Right atrium auricular region (tissue), 2 donors: ENCODE measurements at regions not wholly inside any gene's neighbourhood (a gene's known extent, or its start where the extent isn't known, plus 50 kb on each side); places are given as distances from the start of the nearest gene placed in this dataset.

Source experiments
- DNase-seq: peaks from one replicate; pipeline ENCODE4 v3.0.0-alpha.2; 2019; ENCODE audit warnings: low spot score
- H3K27ac ChIP-seq, 2 donors: fragments of 200-600 bp; sonication (generic); 1 replicate in 1 of 2; 2 replicates in 1 of 2; pipeline ENCODE4 v1.5.1; 2016 to 2019
- H3K27me3 ChIP-seq, 2 donors: fragments of 200-600 bp; sonication (generic); one replicate each; pipeline versions ENCODE4 v1.5.1 to v1.6.0; 2017 to 2019
- H3K36me3 ChIP-seq: fragments of 200-600 bp; sonication (generic); one replicate; pipeline ENCODE4 v1.5.1; 2016
- H3K4me1 ChIP-seq, 2 donors: fragments of 200-600 bp; sonication (generic); one replicate each; pipeline versions ENCODE4 v1.5.1 to v1.6.0; 2017 to 2019
- H3K4me3 ChIP-seq, 2 donors: fragments of 200-600 bp; sonication (generic); 1 replicate in 1 of 2; 2 replicates in 1 of 2; pipeline ENCODE4 v1.5.1; 2017 to 2019; ENCODE audit warnings: mild to moderate bottlenecking in 1 of 2, moderate library complexity in 1 of 2
- H3K9me3 ChIP-seq, 2 donors: fragments of 200-600 bp; sonication (generic); one replicate each; pipeline ENCODE4 v1.5.1; 2019
- CTCF ChIP-seq, 2 donors: fragments of 200-600 bp; sonication (generic); IDR thresholded peaks; one replicate each; pipeline ENCODE4 v1.5.1; 2019; ENCODE audit warnings: antibody characterized with exemption in 2 of 2

- H3K4me3 ChIP-seq = no peak overlapping the region
- TF ChIP-seq CTCF (IDR thresholded peaks at IDR 0.05) = no peak
- no peaks in the 10 kb centered on the region for H3K27me3 ChIP-seq
- H3K9me3 ChIP-seq = peaks cover 0 to 6% of the 10 kb centered on the region in 2 donors
- no peak overlapping the region for H3K27ac ChIP-seq
- no peaks in the 10 kb centered on the region for H3K4me1 ChIP-seq
- no peaks in the 10 kb centered on the region for H3K36me3 ChIP-seq
- no peak for DNase-seq
Measured at GRCh38 chr4:175539498-175539897, 272.6 kb downstream of the GPM6A start.

- no peak for DNase-seq
- Histone ChIP-seq H3K36me3 (no peaks in the 10 kb centered on the region), H3K4me1 (no peaks in the 10 kb centered on the region), H3K27me3 (no peaks in the 10 kb centered on the region), H3K9me3 (peaks cover 0 to 6% of the 10 kb centered on the region in 2 donors), H3K4me3 (no peak overlapping the region), H3K27ac (no peak overlapping the region)
- no peak for TF ChIP-seq CTCF (IDR thresholded peaks at IDR 0.05)
Measured at GRCh38 chr4:175540151-175540550, 271.9 kb downstream of the GPM6A start.

GRCh38 chr4:175540732-175541131 lies 271.3 kb downstream of the GPM6A start:
- Histone ChIP-seq H3K36me3 (no peaks in the 10 kb centered on the region), H3K9me3 (peaks cover 0 to 6% of the 10 kb centered on the region in 2 donors), H3K27me3 (no peaks in the 10 kb centered on the region), H3K27ac (no peak overlapping the region), H3K4me1 (no peaks in the 10 kb centered on the region), H3K4me3 (no peak overlapping the region)
- no peak for DNase-seq
- no peak for TF ChIP-seq CTCF (IDR thresholded peaks at IDR 0.05)

GRCh38 chr4:175542786-175543185 lies 269.3 kb downstream of the GPM6A start:
- H3K27ac ChIP-seq = no peak overlapping the region
- H3K4me3 ChIP-seq = no peak overlapping the region
- H3K4me1 ChIP-seq = no peaks in the 10 kb centered on the region
- peaks cover 0 to 6% of the 10 kb centered on the region in 2 donors for H3K9me3 ChIP-seq
- DNase-seq = no peak
- TF ChIP-seq CTCF (IDR thresholded peaks at IDR 0.05) = no peak
- no peaks in the 10 kb centered on the region for H3K27me3 ChIP-seq
- no peaks in the 10 kb centered on the region for H3K36me3 ChIP-seq

- TF ChIP-seq CTCF (IDR thresholded peaks at IDR 0.05) = no peak
- H3K27ac ChIP-seq = no peak overlapping the region
- no peak for DNase-seq
- H3K36me3 ChIP-seq = no peaks in the 10 kb centered on the region
- H3K9me3 ChIP-seq = no peaks in the 10 kb centered on the region
- no peaks in the 10 kb centered on the region for H3K4me1 ChIP-seq
- no peaks in the 10 kb centered on the region for H3K27me3 ChIP-seq
- no peak overlapping the region for H3K4me3 ChIP-seq
Measured at GRCh38 chr4:175559126-175559525, 252.9 kb downstream of the GPM6A start.

- Histone ChIP-seq H3K4me3 (no peak overlapping the region), H3K4me1 (no peaks in the 10 kb centered on the region), H3K9me3 (no peaks in the 10 kb centered on the region), H3K27ac (no peak overlapping the region), H3K36me3 (no peaks in the 10 kb centered on the region), H3K27me3 (no peaks in the 10 kb centered on the region)
- TF ChIP-seq CTCF (IDR thresholded peaks at IDR 0.05) = no peak
- no peak for DNase-seq
Measured at GRCh38 chr4:175559526-175559925, 252.5 kb downstream of the GPM6A start.
